ENCODE measurements at regions not wholly inside any gene's neighbourhood (a gene's known extent, or its start where the extent isn't known, plus 50 kb on each side); places are given as distances from the start of the nearest gene placed in this dataset.

DNA sequence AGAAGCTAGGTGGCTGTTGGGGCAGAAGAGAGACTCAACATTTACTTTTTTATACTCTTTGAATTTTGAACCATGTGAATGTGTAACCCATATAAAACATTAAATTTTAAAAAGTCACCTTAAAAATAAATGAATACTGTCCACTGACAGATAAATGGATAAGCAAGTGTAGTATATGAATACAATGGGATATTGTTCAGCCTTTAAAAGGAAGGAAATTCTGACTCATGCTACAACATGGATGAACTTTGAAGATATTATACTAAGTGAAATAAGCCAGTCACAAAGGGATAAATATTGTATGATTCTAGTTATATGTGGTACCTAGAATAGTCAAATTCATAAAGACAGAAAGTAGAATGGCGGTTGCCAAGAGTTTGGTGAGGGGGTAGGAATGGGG is 113.9 kb downstream of the TMEM174 start:
- TF ChIP-seq, protein P1, sequence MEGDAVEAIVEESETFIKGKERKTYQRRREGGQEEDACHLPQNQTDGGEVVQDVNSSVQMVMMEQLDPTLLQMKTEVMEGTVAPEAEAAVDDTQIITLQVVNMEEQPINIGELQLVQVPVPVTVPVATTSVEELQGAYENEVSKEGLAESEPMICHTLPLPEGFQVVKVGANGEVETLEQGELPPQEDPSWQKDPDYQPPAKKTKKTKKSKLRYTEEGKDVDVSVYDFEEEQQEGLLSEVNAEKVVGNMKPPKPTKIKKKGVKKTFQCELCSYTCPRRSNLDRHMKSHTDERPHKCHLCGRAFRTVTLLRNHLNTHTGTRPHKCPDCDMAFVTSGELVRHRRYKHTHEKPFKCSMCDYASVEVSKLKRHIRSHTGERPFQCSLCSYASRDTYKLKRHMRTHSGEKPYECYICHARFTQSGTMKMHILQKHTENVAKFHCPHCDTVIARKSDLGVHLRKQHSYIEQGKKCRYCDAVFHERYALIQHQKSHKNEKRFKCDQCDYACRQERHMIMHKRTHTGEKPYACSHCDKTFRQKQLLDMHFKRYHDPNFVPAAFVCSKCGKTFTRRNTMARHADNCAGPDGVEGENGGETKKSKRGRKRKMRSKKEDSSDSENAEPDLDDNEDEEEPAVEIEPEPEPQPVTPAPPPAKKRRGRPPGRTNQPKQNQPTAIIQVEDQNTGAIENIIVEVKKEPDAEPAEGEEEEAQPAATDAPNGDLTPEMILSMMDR (IDR thresholded peaks at IDR 0.05; ENCODE audit: poor library complexity), result no peak
- TF ChIP-seq EZH2 (IDR thresholded peaks at IDR 0.05; ENCODE audit: borderline replicate concordance) (no peak), EZH2phosphoT487 (IDR thresholded peaks at IDR 0.05; ENCODE audit: low read depth, severe bottlenecking, unreplicated experiment) (no peak)
- WGBS (ENCODE audit: low lambda C conversion rate, missing lambda C conversion rate), result 100% methylated on average over 1 of the region's 1 CpG
- no peak overlapping the region for H3K4me3 ChIP-seq
- peaks cover 13% of the 10 kb centered on the region for H3K27me3 ChIP-seq
- H3K9me2 ChIP-seq (replicated peaks; ENCODE audit: insufficient read depth), result no peaks in the 10 kb centered on the region
- H3K4me2 ChIP-seq, result no peak overlapping the region
- H3K27ac ChIP-seq, result no peak overlapping the region
- no peak overlapping the region for H2AFZ ChIP-seq
- H3K9me3 ChIP-seq (ENCODE audit: low read depth), result no peaks in the 10 kb centered on the region
- H3K4me1 ChIP-seq (ENCODE audit: insufficient read depth), result no peaks in the 10 kb centered on the region
- no peaks in the 10 kb centered on the region for H3K79me2 ChIP-seq
- no peaks in the 10 kb centered on the region for H4K20me1 ChIP-seq (ENCODE audit: insufficient read depth, poor library complexity, severe bottlenecking)
- H3K36me3 ChIP-seq (replicated peaks; ENCODE audit: insufficient read depth, low read depth), result no peaks in the 10 kb centered on the region
- DNase-seq (ENCODE audit: low spot score), result no peak

DNA sequence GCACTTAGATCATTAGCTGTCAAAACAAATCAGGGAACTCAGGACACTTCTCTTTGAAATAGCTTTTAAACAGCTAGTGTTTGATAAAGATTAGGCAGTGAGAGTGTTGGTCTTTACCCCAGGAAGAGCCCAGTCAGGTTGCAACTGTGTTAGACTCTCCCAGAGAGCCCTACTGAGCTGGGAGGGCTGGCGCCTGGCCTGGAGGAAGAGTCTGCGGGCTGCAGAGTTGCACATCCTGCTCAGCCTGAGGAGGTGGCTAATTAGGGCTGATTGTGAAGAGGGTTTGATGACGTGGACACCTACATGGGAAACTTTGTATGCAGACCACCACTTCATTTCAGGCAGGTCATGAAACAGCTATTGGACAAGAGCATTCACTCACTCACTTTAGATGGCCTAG is 112.0 kb downstream of the TMEM174 start:
- H4K20me1 ChIP-seq (ENCODE audit: insufficient read depth, poor library complexity, severe bottlenecking), result no peaks in the 10 kb centered on the region
- no peaks in the 10 kb centered on the region for H3K27me3 ChIP-seq
- H2AFZ ChIP-seq, result no peak overlapping the region
- no peak overlapping the region for H3K4me3 ChIP-seq
- H3K9me2 ChIP-seq (replicated peaks; ENCODE audit: insufficient read depth), result no peaks in the 10 kb centered on the region
- no peak overlapping the region for H3K27ac ChIP-seq
- WGBS (ENCODE audit: low lambda C conversion rate, missing lambda C conversion rate), result 52% methylated on average over 3 of the region's 3 CpGs
- H3K4me1 ChIP-seq (ENCODE audit: insufficient read depth), result peaks cover 7% of the 10 kb centered on the region
- H3K9me3 ChIP-seq (ENCODE audit: low read depth), result no peaks in the 10 kb centered on the region
- H3K4me2 ChIP-seq, result no peak overlapping the region
- no peaks in the 10 kb centered on the region for H3K79me2 ChIP-seq
- no peaks in the 10 kb centered on the region for H3K36me3 ChIP-seq (replicated peaks; ENCODE audit: insufficient read depth, low read depth)
- TF ChIP-seq, protein P1 (IDR thresholded peaks at IDR 0.05; ENCODE audit: poor library complexity), result no peak
- TF ChIP-seq EZH2 (IDR thresholded peaks at IDR 0.05; ENCODE audit: borderline replicate concordance), result no peak
- TF ChIP-seq EZH2phosphoT487 (IDR thresholded peaks at IDR 0.05; ENCODE audit: low read depth, severe bottlenecking, unreplicated experiment), result no peak
- DNase-seq (ENCODE audit: low spot score), result no peak

DNA sequence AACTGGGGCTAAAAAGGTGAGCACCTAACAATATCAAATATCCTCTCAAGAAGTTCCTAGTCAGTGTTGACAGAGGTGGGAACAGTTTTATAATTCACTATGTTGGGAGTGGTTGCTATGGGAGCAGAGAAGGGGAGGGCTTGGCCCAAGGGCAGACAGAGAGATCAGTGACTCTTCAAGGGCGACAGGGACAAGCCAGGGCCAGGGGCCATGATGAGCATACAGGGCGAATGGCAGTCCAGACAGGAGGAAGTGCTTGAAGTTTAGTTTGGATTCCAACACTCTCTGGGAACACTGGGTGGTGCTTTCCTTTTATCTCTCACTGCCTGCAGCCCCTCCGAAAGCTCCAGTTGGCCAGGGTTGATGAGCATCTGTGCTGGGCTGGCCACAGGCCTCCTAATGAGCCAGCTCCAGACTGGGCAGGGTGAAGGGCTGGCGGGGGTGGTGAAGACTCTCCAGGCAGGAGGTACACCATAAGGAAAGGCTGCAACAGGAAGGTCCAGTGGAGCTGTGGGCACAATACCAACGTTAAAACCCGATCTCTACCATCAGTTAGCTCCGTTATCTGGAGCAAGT is 111.3 kb downstream of the TMEM174 start:
- TF ChIP-seq EZH2 (IDR thresholded peaks at IDR 0.05; ENCODE audit: borderline replicate concordance), result no peak
- TF ChIP-seq EZH2phosphoT487 (IDR thresholded peaks at IDR 0.05; ENCODE audit: low read depth, severe bottlenecking, unreplicated experiment), result no peak
- TF ChIP-seq, protein P1 (IDR thresholded peaks at IDR 0.05; ENCODE audit: poor library complexity), result no peak
- Histone ChIP-seq H2AFZ (no peak overlapping the region), H3K27me3 (no peaks in the 10 kb centered on the region), H3K36me3 (replicated peaks; ENCODE audit: insufficient read depth, low read depth) (no peaks in the 10 kb centered on the region), H3K4me1 (ENCODE audit: insufficient read depth) (peaks cover 7% of the 10 kb centered on the region), H3K9me2 (replicated peaks; ENCODE audit: insufficient read depth) (no peaks in the 10 kb centered on the region), H3K9me3 (ENCODE audit: low read depth) (no peaks in the 10 kb centered on the region), H3K27ac (no peak overlapping the region), H3K4me3 (no peak overlapping the region), H3K79me2 (no peaks in the 10 kb centered on the region), H4K20me1 (ENCODE audit: insufficient read depth, poor library complexity, severe bottlenecking) (no peaks in the 10 kb centered on the region), H3K4me2 (no peak overlapping the region)
- no peak for DNase-seq (ENCODE audit: low spot score)
- 73% methylated on average over 6 of the region's 7 CpGs for WGBS (ENCODE audit: low lambda C conversion rate, missing lambda C conversion rate)

DNA sequence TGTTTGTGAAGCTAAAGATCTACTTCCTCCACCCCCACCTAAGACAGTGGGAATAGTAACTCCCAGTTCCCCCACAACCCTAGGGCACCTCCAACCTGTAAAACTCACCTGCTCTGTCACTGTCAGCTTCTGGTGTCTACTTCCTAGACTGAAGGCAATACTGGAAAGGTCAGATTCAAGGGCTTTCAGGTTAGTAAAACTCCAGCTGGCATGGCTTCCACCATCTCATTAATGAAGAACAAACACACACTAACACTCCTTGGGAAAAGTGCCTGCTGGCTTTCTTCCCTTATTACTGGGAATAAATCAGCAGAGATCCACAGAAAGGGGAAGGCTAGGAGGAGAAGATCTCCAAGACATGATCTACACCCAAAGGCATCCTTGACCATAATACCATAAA is 109.9 kb downstream of the TMEM174 start:
- Histone ChIP-seq H4K20me1 (ENCODE audit: insufficient read depth, poor library complexity, severe bottlenecking) (no peaks in the 10 kb centered on the region), H3K4me2 (no peak overlapping the region), H3K27ac (no peak overlapping the region), H3K4me3 (no peak overlapping the region), H3K9me3 (ENCODE audit: low read depth) (no peaks in the 10 kb centered on the region), H2AFZ (no peak overlapping the region), H3K36me3 (replicated peaks; ENCODE audit: insufficient read depth, low read depth) (no peaks in the 10 kb centered on the region), H3K4me1 (ENCODE audit: insufficient read depth) (peaks cover 7% of the 10 kb centered on the region), H3K79me2 (no peaks in the 10 kb centered on the region), H3K9me2 (replicated peaks; ENCODE audit: insufficient read depth) (no peaks in the 10 kb centered on the region), H3K27me3 (no peaks in the 10 kb centered on the region)
- TF ChIP-seq EZH2 (IDR thresholded peaks at IDR 0.05; ENCODE audit: borderline replicate concordance), result no peak
- no peak for TF ChIP-seq EZH2phosphoT487 (IDR thresholded peaks at IDR 0.05; ENCODE audit: low read depth, severe bottlenecking, unreplicated experiment)
- TF ChIP-seq, protein P1 (IDR thresholded peaks at IDR 0.05; ENCODE audit: poor library complexity), result no peak
- DNase-seq (ENCODE audit: low spot score), result no peak
